SK-N-SH (cell line): ENCODE measurements at regions not wholly inside any gene's neighbourhood (a gene's known extent, or its start where the extent isn't known, plus 50 kb on each side); places are given as distances from the start of the nearest gene placed in this dataset.

Source experiments
- CTCF ChIA-PET: fragments of 300-600, 350-600 bp; formaldehyde crosslinking; extraction: SDS; loops from one replicate; lab custom pipeline; 2021; lab: Yijun Ruan, JAX
- POLR2A ChIA-PET: fragments of 350-600 bp; sonication (Branson Sonifier 250); formaldehyde crosslinking; extraction: SDS; loops from one replicate; lab custom pipeline; 2020; ENCODE audit warnings: antibody characterized with exemption, inconsistent platforms; lab: Yijun Ruan, JAX
- DNase-seq: peaks from one replicate; pipeline ENCODE4 v3.0.0; 2012
- H2AFZ ChIP-seq: fragments of 200-600 bp; sonication (generic); 2 replicates; pipeline ENCODE4 v1.8.1; 2016; ENCODE audit warnings: antibody characterized with exemption, mild to moderate bottlenecking, low read depth
- H3F3A ChIP-seq: fragments of 200-600 bp; sonication (generic); replicated peaks from 2 replicates; pipeline ENCODE3; 2016; ENCODE audit warnings: antibody characterized with exemption, mild to moderate bottlenecking; ENCODE audit not compliant: insufficient read depth
- H3K27ac ChIP-seq, 2 experiments: fragments of 200-500 bp in 1 of 2; fragments of 200-600 bp in 1 of 2; sonication (Bioruptor generic) in 1 of 2; sonication (generic), shearing (Covaris generic) in 1 of 2; 2 replicates each; pipeline versions ENCODE4 v1.5.1 to v1.6.1; 2014 to 2016; ENCODE audit warnings: low read depth in 2 of 2, inconsistent platforms in 1 of 2, low read length in 1 of 2, mild to moderate bottlenecking in 1 of 2, mixed read lengths in 1 of 2
- H3K27me3 ChIP-seq: fragments of 200-600 bp; sonication (generic), shearing (Covaris generic); 2 replicates; pipeline ENCODE4 v1.6.1; 2016; ENCODE audit warnings: mixed run types; ENCODE audit not compliant: insufficient read depth
- H3K36me3 ChIP-seq, 2 experiments: fragments of 200-500 bp in 1 of 2; fragments of 200-600 bp in 1 of 2; sonication (Bioruptor generic) in 1 of 2; sonication (generic) in 1 of 2; replicated peaks in 1 of 2; 2 replicates each; pipeline versions ENCODE3 to v1.5.1; 2014 to 2016; ENCODE audit warnings: low read length in 1 of 2, mild to moderate bottlenecking in 1 of 2; ENCODE audit not compliant: insufficient read depth in 2 of 2, control insufficient read depth in 1 of 2
- H3K4me1 ChIP-seq, 2 experiments: fragments of 200-500 bp in 1 of 2; fragments of 200-600 bp in 1 of 2; sonication (Bioruptor generic) in 1 of 2; sonication (generic), shearing (Covaris generic) in 1 of 2; 2 replicates each; pipeline versions ENCODE4 v1.5.1 to v1.6.1; 2014 to 2016; ENCODE audit warnings: low read depth in 1 of 2, low read length in 1 of 2, mixed run types in 1 of 2; ENCODE audit not compliant: insufficient read depth in 2 of 2, control insufficient read depth in 1 of 2
- H3K4me2 ChIP-seq: fragments of 200-600 bp; sonication (generic), shearing (Covaris generic); 2 replicates; pipeline ENCODE4 v1.6.1; 2017; ENCODE audit warnings: mixed run types
- H3K4me3 ChIP-seq, 2 experiments: fragments of 200-500 bp in 1 of 2; fragments of 200-600 bp in 1 of 2; sonication (Bioruptor generic) in 1 of 2; sonication (generic), shearing (Covaris generic) in 1 of 2; 2 replicates each; pipeline versions ENCODE4 v1.5.1 to v1.8.1; 2014 to 2016; ENCODE audit warnings: low read depth in 2 of 2, inconsistent platforms in 1 of 2, low read length in 1 of 2, mild to moderate bottlenecking in 1 of 2, mixed read lengths in 1 of 2, moderate library complexity in 1 of 2
- H3K79me2 ChIP-seq: fragments of 200-600 bp; sonication (generic); 2 replicates; pipeline ENCODE4 v1.8.1; 2017; ENCODE audit warnings: mild to moderate bottlenecking; ENCODE audit not compliant: insufficient read depth
- H3K9ac ChIP-seq: fragments of 200-600 bp; sonication (generic); 2 replicates; pipeline ENCODE4 v1.6.1; 2017; ENCODE audit warnings: mixed run types
- H3K9me2 ChIP-seq: fragments of 200-600 bp; sonication (generic); 2 replicates; pipeline ENCODE4 v1.6.1; 2017; ENCODE audit warnings: mixed run types
- H3K9me3 ChIP-seq: fragments of 200-600 bp; sonication (generic); 2 replicates; pipeline ENCODE4 v1.6.1; 2017; ENCODE audit warnings: mixed run types, mild to moderate bottlenecking, moderate library complexity
- H4K20me1 ChIP-seq: fragments of 200-600 bp; sonication (generic); 2 replicates; pipeline ENCODE4 v1.6.1; 2017; ENCODE audit warnings: mild to moderate bottlenecking, mixed run types; ENCODE audit not compliant: insufficient read depth
- EP300 ChIP-seq, 2 experiments: IDR thresholded peaks; 2 replicates each; pipeline versions ENCODE4 v1.4.0 to v1.6.1; 2012; ENCODE audit warnings: borderline replicate concordance in 1 of 2, low read depth in 1 of 2, low read length in 1 of 2
- FOSL2 ChIP-seq: IDR thresholded peaks from 2 replicates; pipeline ENCODE4 v1.4.0; 2012; ENCODE audit warnings: low read depth, mild to moderate bottlenecking, moderate library complexity, borderline replicate concordance
- FOXJ3 ChIP-seq: sonication (generic); formaldehyde crosslinking; IDR thresholded peaks from 2 replicates; pipeline ENCODE4 v1.5.1; 2020; ENCODE audit warnings: mild to moderate bottlenecking, missing genetic modification reagents
- FOXM1 ChIP-seq: IDR thresholded peaks from 2 replicates; pipeline ENCODE4 v1.4.0; 2012; ENCODE audit warnings: low read depth, mild to moderate bottlenecking
- MEF2A ChIP-seq: IDR thresholded peaks from 2 replicates; pipeline ENCODE4 v1.4.0; 2012; ENCODE audit warnings: low read depth, borderline replicate concordance
- MXI1 ChIP-seq: IDR thresholded peaks from 2 replicates; pipeline ENCODE4 v1.6.1; 2012; ENCODE audit warnings: mild to moderate bottlenecking, low read depth, low read length, improper control_type of control experiment
- TCF12 ChIP-seq: IDR thresholded peaks from 2 replicates; pipeline ENCODE4 v1.4.0; 2012
- WGBS: methylation state at CpG from one replicate; pipeline ENCODE4 v1.1.6; 2017; ENCODE audit warnings: low lambda C conversion rate; 5-methylcytosine and 5-hydroxymethylcytosine counted together
- TF ChIP-seq, protein P1 (sequence below): IDR thresholded peaks from 2 replicates; pipeline ENCODE4; 2012
- TF ChIP-seq, protein P2 (sequence below): IDR thresholded peaks from 2 replicates; pipeline ENCODE4 v1.6.1; 2012; ENCODE audit warnings: mild to moderate bottlenecking, low read depth, low read length, moderate library complexity
- TF ChIP-seq, protein P3 (sequence below): IDR thresholded peaks from 2 replicates; pipeline ENCODE4 v1.4.0; 2012; ENCODE audit warnings: low read depth, borderline replicate concordance
- TF ChIP-seq, protein P4 (sequence below): fragments of 150-350 bp; IDR thresholded peaks from 2 replicates; pipeline ENCODE4 v1.6.1; 2016; ENCODE audit warnings: mild to moderate bottlenecking, low read depth, low read length

DNA sequence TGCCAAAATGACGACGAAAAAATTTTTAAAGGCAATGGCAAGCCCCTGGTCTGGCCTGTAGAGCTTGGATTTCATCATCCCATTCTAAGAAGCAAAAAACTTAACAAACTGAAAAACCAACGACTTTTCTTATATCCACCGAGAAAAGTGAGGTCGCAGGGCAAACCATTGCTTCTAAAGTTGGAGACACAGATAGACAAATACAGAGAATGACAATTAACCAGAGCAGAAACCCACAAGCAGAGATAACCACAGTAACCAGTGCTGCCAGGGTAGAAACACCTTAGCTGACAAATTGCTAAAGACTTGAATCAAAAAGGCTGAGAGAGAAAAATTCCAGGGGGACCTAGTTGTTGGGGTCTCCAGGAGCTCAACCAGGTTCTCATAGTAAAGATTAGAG, 386.5 kb upstream of the SGO1 start:
- Histone ChIP-seq H3K79me2 (no peaks in the 10 kb centered on the region), H3K4me2 (no peak overlapping the region; the same call in 1 of the 2 replicates), H3K9me3 (no peaks in the 10 kb centered on the region), H2AFZ (peak overlapping the region; percentile 54), H3K27ac (peak overlapping the region in 1 of 2 experiments; percentile 99; a peak in 2 of 4 replicates)
- POLR2A ChIA-PET = no interaction called here
- DNase-seq = no peak
- CTCF ChIA-PET = no interaction called here
- no peak for TF ChIP-seq TCF12
- TF ChIP-seq, protein P1, sequence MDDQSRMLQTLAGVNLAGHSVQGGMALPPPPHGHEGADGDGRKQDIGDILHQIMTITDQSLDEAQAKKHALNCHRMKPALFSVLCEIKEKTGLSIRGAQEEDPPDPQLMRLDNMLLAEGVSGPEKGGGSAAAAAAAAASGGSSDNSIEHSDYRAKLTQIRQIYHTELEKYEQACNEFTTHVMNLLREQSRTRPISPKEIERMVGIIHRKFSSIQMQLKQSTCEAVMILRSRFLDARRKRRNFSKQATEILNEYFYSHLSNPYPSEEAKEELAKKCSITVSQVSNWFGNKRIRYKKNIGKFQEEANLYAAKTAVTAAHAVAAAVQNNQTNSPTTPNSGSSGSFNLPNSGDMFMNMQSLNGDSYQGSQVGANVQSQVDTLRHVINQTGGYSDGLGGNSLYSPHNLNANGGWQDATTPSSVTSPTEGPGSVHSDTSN = no peak
- no peak for TF ChIP-seq FOXJ3 (CRISPR knock-in tag)
- TF ChIP-seq MXI1 = no peak
- no peak for TF ChIP-seq FOXM1
- no peak for TF ChIP-seq EP300 (IDR thresholded peaks at IDR 0.05; ENCODE audit: borderline replicate concordance in 1 of 2, low read depth in 1 of 2, low read length in 1 of 2)
- TF ChIP-seq, protein P2, sequence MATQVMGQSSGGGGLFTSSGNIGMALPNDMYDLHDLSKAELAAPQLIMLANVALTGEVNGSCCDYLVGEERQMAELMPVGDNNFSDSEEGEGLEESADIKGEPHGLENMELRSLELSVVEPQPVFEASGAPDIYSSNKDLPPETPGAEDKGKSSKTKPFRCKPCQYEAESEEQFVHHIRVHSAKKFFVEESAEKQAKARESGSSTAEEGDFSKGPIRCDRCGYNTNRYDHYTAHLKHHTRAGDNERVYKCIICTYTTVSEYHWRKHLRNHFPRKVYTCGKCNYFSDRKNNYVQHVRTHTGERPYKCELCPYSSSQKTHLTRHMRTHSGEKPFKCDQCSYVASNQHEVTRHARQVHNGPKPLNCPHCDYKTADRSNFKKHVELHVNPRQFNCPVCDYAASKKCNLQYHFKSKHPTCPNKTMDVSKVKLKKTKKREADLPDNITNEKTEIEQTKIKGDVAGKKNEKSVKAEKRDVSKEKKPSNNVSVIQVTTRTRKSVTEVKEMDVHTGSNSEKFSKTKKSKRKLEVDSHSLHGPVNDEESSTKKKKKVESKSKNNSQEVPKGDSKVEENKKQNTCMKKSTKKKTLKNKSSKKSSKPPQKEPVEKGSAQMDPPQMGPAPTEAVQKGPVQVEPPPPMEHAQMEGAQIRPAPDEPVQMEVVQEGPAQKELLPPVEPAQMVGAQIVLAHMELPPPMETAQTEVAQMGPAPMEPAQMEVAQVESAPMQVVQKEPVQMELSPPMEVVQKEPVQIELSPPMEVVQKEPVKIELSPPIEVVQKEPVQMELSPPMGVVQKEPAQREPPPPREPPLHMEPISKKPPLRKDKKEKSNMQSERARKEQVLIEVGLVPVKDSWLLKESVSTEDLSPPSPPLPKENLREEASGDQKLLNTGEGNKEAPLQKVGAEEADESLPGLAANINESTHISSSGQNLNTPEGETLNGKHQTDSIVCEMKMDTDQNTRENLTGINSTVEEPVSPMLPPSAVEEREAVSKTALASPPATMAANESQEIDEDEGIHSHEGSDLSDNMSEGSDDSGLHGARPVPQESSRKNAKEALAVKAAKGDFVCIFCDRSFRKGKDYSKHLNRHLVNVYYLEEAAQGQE = no peak
- no peak for TF ChIP-seq MEF2A
- TF ChIP-seq, protein P3, sequence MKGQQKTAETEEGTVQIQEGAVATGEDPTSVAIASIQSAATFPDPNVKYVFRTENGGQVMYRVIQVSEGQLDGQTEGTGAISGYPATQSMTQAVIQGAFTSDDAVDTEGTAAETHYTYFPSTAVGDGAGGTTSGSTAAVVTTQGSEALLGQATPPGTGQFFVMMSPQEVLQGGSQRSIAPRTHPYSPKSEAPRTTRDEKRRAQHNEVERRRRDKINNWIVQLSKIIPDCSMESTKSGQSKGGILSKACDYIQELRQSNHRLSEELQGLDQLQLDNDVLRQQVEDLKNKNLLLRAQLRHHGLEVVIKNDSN = no peak
- no peak for TF ChIP-seq FOSL2
- TF ChIP-seq, protein P4, sequence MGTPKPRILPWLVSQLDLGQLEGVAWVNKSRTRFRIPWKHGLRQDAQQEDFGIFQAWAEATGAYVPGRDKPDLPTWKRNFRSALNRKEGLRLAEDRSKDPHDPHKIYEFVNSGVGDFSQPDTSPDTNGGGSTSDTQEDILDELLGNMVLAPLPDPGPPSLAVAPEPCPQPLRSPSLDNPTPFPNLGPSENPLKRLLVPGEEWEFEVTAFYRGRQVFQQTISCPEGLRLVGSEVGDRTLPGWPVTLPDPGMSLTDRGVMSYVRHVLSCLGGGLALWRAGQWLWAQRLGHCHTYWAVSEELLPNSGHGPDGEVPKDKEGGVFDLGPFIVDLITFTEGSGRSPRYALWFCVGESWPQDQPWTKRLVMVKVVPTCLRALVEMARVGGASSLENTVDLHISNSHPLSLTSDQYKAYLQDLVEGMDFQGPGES = no peak
- TF ChIP-seq, all 33 proteins: peak for 0
- no peaks in the 10 kb centered on the region for H3K27me3 ChIP-seq
- H3K4me3 ChIP-seq = no peak overlapping the region
- H4K20me1 ChIP-seq = no peaks in the 10 kb centered on the region
- H3K9ac ChIP-seq = peak overlapping the region; percentile 36; the same call in 1 of the 2 replicates
- peaks cover 41% of the 10 kb centered on the region for H3F3A ChIP-seq
- 76% methylated on average over 5 of the region's 5 CpGs for WGBS
- H3K36me3 ChIP-seq = no peaks in the 10 kb centered on the region
- peaks cover 0 to 18% of the 10 kb centered on the region in 2 experiments; a peak in 3 of 4 replicates for H3K4me1 ChIP-seq
- H3K9me2 ChIP-seq = no peaks in the 10 kb centered on the region
